GM20431 (cell line): ENCODE measurements at regions not wholly inside any gene's neighbourhood (a gene's known extent, or its start where the extent isn't known, plus 50 kb on each side); places are given as distances from the start of the nearest gene placed in this dataset.
"Not testable (repeated sequence)": the region's sequence is repeated elsewhere in the genome, so short reads cannot be mapped to it uniquely, and the experiment has no call there.

Experiments
- in situ Hi-C: fragments of 300-500 bp; cut with MseI, MboI; formaldehyde crosslinking; loops from one replicate; pipeline ENCODE4 v1.15.0; 2020; ENCODE audit warnings: low sequenced_read_pairs; ENCODE audit not compliant: unreplicated experiment

- in situ Hi-C loops, result not testable (repeated sequence)
Observed at GRCh38 chr2:198855746-198856145, 602.0 kb downstream of the SATB2 start.

- in situ Hi-C loops, result no loop called here
Observed at GRCh38 chr2:198852248-198852647, 605.5 kb downstream of the SATB2 start.

- in situ Hi-C loops, result no loop called here
Observed at GRCh38 chr2:198825534-198825933, 632.2 kb downstream of the SATB2 start.

DNA sequence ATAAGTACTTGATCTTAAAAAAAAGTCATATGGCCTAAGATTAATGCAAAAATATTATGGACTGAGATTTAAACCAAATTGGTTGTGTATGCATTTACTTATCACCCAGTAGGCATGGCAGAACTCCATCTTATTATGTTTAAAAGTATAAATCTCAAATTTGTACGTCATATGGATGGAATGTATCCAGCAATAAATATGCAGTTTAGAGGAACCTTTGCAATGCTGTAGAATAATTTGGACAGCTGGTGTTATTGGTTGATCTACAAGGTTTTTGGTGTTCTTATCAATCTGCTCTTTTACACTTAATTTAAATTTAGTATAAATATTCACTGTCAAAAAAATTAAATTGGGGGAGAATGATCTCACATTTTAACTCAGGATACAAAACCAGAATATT lies 640.2 kb downstream of the SATB2 start:
- in situ Hi-C loops, result no loop called here

DNA sequence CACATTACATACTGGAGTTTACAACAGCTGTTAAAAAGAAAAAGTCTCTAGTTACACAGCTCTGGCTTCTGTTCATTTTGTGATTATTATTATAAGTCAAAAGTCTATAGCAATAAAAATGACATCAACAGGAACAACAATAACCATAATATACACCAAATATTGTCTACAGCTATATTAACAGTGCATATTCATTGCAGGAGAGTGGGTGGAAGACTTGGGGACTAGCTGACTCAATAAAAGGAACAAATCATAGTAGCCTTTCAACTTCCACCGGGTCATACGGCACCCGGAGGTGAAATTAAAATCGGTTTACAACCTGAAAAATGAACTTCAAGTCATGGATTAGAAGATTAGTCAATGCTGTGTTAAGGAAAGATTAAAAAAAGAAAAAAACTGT lies 642.1 kb downstream of the SATB2 start:
- in situ Hi-C loops, result no loop called here

GRCh38 chr2:198811198-198811597 lies 646.5 kb downstream of the SATB2 start:
- in situ Hi-C loops, result no loop called here

- in situ Hi-C loops, result no loop called here
Observed at GRCh38 chr2:198809976-198810375, 647.8 kb downstream of the SATB2 start.

GRCh38 chr2:198807131-198807530 lies 650.6 kb downstream of the SATB2 start:
- in situ Hi-C loops, result no loop called here

GRCh38 chr2:198795419-198795818 lies 662.3 kb downstream of the SATB2 start:
- in situ Hi-C loops, result no loop called here

GRCh38 chr2:198791623-198792022 lies 666.1 kb downstream of the SATB2 start:
- in situ Hi-C loops, result no loop called here

- in situ Hi-C loops, result no loop called here
Observed at GRCh38 chr2:198788676-198789075, 669.1 kb downstream of the SATB2 start.

DNA sequence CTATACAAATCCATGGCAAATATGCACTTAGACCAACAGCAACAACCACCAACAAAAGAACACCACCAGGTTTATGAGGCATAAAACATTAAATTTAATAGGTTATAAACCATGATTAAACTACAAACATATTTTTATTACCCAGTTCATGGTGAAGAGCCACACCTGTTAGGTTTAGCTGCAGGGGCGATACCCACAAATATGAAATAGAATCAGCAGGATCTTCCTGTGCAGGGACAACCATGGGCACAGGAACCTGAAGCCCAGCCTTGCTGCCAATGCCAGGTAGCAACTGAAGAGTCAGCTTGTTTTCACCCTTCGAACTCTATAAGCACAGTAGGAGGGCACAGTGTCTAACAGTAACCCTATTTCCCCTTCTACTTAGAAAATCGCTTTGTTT lies 675.0 kb downstream of the SATB2 start:
- in situ Hi-C loops, result no loop called here

DNA sequence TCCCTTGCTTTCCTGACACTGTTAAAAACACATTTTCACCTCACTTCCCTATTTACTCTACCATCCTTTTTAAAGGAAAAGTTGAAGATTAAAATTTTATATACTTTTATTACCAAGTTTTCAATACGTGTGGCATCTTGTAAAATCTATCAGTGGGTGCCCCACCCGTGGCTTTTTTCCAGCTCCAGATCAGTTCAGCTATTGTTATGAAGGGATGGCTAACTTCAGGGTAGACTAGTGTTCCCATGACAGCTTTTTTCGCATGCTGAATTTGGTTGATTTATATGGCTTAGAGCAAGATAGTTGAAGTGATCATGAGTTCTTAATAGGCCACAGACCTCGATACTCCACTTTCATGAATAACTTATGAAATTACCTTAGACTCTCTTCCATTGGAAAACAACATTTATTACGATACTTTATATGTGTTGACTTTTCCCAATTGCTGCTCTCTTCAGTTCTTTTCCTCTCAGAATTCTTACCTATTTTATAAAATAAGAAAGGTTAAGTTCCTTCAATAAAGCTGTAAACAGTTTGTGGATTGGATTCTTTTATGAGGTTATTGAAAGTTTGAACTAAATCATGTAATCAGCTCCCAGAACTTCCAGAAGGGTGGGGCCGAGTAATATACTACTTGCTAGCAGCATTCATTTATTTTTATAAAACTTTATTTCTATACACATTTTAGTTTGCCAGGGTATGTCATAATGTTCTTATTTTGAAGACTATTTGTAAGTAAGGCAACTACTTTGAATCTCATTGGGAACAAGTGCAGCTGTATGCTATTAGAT lies 680.9 kb downstream of the SATB2 start:
- in situ Hi-C loops, result no loop called here

GRCh38 chr2:198775737-198776136 lies 682.0 kb downstream of the SATB2 start:
- in situ Hi-C loops, result no loop called here

GRCh38 chr2:198774576-198774975 lies 683.2 kb downstream of the SATB2 start:
- in situ Hi-C loops, result no loop called here

GRCh38 chr2:198767694-198768093 lies 690.0 kb downstream of the SATB2 start:
- in situ Hi-C loops, result no loop called here

DNA sequence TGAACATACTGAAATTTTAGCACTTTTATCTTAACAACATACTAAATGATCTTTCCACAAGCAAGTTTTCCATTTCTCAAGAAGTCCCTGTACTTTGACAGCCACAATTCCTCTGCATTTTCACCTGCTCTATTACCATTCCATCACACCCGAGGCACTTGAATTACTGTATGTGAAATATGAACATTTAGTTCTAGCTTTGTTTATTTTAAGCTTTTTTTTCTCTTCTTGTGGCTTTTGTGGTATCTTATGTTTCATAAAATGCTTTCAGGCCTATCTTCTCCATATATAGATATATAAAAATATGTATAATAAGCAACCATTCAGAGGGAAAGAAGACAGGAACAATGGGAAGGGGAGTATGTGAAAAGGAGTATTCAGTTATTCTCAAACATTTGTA lies 693.9 kb downstream of the SATB2 start:
- in situ Hi-C loops, result no loop called here

- in situ Hi-C loops, result no loop called here
Observed at GRCh38 chr2:198762441-198762840, 695.3 kb downstream of the SATB2 start.

DNA sequence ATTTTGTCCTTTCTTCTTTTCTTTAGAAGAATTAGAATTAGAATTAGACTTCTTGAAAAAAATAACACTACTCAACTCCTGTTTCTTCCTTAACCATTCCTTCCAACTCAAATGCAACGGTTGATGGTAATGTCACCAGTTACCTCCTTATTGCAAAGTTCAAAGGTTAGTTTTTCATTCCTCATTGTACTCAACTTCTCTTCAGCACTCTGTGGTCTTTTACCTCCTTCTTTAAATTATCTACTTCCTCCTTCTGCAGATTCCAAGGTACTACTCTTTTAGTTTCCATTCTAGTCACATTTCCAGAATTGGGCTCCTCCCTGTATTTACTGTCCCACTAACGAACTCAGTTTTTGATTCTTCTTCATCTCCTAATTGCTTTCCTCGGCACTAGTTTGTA lies 700.7 kb downstream of the SATB2 start:
- in situ Hi-C loops, result no loop called here

DNA sequence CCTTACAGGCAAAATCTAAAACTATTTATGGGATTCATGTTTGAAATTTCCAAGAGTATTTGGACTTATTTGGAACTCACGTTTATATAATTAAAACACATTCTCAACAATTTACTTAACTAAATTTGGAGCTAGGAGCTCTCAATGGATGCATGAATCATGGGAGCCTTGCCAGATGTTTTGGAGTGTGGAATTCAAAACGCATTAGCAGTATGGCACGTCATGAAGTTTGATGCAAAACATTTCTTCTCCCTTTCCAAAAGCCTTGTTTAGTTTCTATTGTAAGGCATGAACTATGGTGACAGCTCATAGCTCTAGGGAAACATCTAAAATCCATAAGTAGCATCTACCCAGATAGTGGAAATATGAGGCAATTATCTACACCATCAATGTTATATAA lies 701.6 kb downstream of the SATB2 start:
- in situ Hi-C loops, result no loop called here

GRCh38 chr2:198753101-198753500 lies 704.6 kb downstream of the SATB2 start:
- in situ Hi-C loops, result no loop called here

GRCh38 chr2:198749364-198749763 lies 708.4 kb downstream of the SATB2 start:
- in situ Hi-C loops, result no loop called here
